Left ventricle myocardium superior (tissue), 1 donor: ENCODE measurements at regions not wholly inside any gene's neighbourhood (a gene's known extent, or its start where the extent isn't known, plus 50 kb on each side); places are given as distances from the start of the nearest gene placed in this dataset.
A peak's percentile ranks its signal among the peaks of the same experiment; 100 is the strongest.

ENCODE experiments used
- ATAC-seq: fragments of 200-7000 bp; cut with Tn5 transposase; one replicate; pipeline ENCODE4 v1.9.1; 2020; ENCODE audit warnings: mild to moderate bottlenecking, moderate library complexity
- DNase-seq: peaks from one replicate; pipeline ENCODE4 v3.0.0-alpha.2; 2020
- intact Hi-C: fragments of 100-400 bp; cut with micrococcal nuclease; formaldehyde crosslinking; loops from one replicate; pipeline ENCODE4 v1.11.0; 2022
- donor health status: DM: no; HTN: yes; CAD: no; lungs with severe emphysema.

DNA sequence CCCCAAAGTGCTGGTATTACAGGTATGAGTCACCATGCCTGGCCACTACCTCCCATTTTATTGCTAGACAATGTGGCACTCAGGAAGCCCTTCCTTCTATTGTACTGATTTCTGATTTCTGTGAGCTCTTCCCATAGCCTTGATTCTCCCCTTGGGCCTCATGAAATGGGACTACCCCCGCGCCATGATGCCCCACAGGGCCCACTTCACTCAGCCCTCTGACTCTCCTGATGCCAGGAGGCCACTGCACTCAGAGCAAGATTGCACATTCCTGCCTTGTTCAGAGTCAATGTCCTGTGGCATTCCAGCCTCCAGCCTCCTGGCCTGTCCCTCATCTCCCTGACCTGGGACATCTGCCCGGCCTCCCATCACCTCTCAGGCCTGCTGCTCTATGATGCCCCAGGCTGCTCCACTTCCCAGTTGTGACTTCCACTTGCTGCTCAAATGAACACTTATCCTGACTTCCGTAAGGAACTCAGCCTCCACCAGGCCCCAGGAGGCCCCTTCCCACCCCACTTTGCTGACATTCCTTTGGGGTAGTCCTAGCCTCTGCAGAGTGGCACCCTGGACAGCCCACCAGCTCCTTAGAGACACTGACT, 66.6 kb upstream of the KSR1 start:
- DNase-seq (no peak), ATAC-seq (no peak)
- intact Hi-C loops = no loop called here

DNA sequence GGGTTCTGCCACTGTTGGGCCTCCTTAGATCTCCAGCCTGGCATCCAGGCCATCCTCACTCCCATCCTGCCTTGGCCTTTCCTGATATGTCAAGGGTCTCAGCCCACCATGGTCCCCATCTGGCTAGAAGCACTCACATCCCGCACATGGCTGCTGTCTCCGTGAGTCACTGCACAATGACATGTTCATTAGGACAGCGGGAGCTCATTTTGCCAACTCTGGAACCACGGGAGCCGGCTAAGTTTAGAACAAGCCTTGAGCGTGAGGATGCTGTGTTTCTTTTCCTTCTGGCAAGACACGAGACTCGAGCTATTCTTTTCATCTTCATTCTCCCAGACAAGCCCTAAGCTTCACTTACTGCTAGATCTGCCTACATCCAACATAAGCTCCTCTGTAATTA, 65.7 kb upstream of the KSR1 start:
- intact Hi-C loops = no loop called here
- ATAC-seq (no peak), DNase-seq (no peak)

DNA sequence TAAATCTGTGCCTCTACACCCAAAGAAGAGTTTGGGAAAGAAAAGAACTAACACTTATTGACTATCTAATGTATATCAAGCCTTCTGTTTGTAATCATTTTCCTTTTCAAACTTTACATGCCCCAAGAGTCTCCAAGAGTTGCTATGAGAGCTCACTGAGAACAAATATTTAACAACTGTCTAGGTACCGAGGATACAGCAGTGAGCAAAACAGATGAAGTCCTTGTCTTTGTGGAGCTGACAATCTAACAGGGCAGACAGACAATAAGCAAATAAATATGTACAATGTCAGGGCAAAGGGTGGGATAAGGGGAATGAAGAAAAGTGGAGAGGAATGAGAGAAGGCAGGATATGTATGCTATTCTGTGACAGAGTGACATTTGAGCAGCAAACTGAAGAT, 64.8 kb upstream of the KSR1 start:
- ATAC-seq (no peak), DNase-seq (no peak)
- intact Hi-C loops = no loop called here

DNA sequence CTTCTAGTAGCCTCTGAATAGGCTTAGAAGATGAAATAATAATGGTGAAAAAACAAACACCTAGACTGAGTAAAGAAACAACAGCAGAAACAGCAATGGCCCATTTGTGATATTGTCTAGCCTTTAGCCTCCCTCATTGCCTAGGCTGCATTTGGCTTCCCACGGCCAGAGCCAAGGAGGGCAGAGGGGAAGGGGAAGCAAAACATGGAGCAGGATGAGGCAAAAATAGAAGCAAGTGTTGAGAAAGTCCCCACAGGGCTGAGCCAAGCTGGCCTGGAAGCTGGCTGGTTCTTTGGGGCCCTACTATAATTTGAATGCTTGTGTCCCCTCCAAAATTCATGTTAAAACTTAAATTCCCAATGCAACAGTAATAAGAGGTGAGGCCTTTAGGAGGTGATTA, 60.2 kb upstream of the KSR1 start:
- intact Hi-C loops = no loop called here
- ATAC-seq (peak; percentile 84), DNase-seq (no peak)

- ATAC-seq (peak; percentile 70), DNase-seq (no peak)
- intact Hi-C loops = no loop called here
Observed at GRCh38 chr17:27396941-27397340, 59.3 kb upstream of the KSR1 start.

GRCh38 chr17:27398691-27399090, 57.6 kb upstream of the KSR1 start:
- ATAC-seq (no peak), DNase-seq (no peak)
- intact Hi-C loops = no loop called here

GRCh38 chr17:27400991-27401390, 55.3 kb upstream of the KSR1 start:
- DNase-seq = no peak
- intact Hi-C loops = no loop called here
- ATAC-seq = no peak

DNA sequence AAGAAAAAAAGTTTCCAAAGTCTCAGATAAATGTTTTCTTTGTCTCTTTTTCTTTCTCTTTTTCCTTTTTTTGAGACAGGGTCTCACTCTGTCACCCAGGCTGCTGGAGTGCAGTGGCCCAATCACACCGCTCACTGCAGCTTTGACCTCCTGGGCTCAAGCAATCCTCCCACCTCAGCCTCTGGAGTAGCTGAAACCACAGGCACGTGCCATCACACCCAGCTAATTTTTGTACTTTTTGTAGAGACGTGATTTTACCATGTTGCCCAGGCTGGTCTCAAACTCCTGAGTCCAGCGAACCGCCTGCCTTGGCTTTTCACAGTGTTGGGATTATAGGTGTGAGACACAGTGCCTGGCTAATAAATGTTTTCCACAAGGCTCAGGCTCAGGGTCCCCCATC, 53.3 kb upstream of the KSR1 start:
- DNase-seq (no peak), ATAC-seq (no peak)
- intact Hi-C loops = no loop called here

DNA sequence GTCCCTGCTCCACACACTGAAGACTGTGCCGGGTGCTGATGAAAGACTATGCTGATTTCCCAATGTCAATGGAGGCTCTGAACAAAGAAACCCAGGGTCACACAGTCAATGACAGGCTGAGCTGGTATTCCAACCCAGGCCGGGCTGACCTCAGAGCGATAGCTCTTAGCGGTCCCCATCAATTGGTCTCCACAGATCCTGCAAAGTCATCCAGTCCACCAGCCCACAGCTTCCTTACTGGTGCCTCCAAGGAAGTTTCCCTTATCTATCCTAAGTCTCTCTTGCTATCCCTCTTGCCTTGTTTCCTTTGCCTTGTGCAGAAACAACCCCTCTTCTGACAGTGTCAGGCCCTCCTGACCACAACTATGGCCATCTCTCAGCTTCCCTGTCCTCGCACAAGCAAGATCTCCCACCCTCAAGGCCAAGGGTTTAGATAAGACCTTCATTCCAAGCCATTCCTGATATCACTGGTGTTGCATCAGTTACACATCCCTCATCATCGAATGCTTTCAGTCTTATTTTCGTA, 52.7 kb upstream of the KSR1 start:
- DNase-seq (no peak), ATAC-seq (no peak)
- intact Hi-C loops = no loop called here

- intact Hi-C loops = no loop called here
- DNase-seq (no peak), ATAC-seq (no peak)
Observed at GRCh38 chr17:27404676-27405075, 51.6 kb upstream of the KSR1 start.
